ENCODE measurements at regions not wholly inside any gene's neighbourhood (a gene's known extent, or its start where the extent isn't known, plus 50 kb on each side); places are given as distances from the start of the nearest gene placed in this dataset.
"Not testable (repeated sequence)": the region's sequence is repeated elsewhere in the genome, so short reads cannot be mapped to it uniquely, and the experiment has no call there.

DNA sequence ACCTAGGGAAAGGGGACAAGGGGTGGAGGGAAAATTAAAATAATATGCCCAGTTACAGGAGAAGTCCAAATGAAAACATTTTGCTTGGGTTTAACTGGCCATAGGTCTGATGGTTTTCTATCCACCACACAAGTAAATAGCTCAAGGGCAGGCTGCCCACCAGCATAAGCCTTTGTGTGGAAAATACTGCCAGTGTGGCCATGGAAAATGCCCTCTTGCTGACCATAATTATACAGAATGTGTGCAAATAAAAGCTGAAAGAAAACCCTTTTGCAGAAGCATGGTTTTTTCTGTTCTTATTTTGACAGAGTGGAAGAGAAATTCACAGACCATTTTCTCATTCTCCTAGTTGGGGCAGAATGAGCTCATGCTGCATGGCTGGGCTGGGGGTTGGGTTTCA lies 111.3 kb upstream of the SIX2 start:
- H3K4me3 ChIP-seq (ENCODE audit: low read depth, low read length), result no peak overlapping the region

DNA sequence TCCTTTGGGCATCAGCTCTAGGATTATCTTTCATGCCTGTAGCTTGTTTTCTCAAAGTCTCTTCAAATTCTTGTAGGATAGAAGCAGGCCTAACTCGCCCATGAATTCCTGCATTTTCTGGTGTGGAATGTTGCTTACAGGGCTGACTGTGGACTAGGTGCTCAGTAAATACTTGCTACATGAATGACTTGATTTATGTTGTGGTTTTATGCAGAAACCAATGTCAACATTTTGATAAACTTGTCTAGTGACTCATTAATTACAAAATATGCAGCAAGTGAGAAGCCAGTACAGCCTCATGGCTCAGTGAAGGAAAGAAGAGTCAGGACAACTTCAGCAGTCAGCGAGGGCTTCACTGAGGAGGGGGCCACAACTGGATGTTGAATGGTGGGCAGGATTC lies 110.6 kb upstream of the SIX2 start:
- no peak overlapping the region for H3K4me3 ChIP-seq (ENCODE audit: low read depth, low read length)

DNA sequence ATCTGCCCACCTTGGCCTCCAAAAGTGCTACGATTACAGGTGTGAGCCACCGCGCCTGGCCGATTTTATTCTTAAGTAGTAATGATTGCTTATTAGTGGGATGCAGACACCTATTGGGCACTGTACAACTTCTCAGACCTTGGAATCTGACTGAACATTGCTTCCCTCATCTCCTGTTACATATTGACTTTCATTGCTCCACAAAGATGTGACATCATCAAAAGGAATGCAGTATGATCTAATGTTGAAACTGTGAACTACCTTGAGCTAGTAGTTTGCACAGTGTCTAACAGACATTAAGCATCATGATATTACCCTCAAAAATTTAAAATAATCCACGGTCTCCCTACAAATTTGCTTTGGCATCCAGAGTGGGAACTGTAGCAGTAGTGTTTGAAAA lies 109.8 kb upstream of the SIX2 start:
- no peak overlapping the region for H3K4me3 ChIP-seq (ENCODE audit: low read depth, low read length)

DNA sequence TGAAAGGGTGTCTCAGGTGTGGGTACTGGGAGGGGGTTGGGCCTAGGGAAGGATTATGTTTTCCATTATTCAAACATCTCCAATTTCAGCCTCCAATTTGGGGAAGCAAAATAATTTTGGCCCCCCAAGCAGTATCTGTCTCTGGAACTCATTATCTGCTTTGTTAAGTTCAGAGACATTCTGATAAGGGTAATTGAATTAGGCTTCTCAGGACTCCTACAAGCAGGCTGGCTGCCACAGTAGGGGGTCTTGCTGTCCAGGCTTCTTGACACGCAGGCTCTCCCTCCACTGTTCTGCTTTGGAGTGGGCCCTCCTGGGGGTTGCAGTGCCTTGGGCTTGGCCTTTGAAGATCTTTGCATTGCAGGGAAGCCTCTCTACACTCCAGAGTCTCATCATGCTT lies 108.1 kb upstream of the SIX2 start:
- H3K4me3 ChIP-seq (ENCODE audit: low read depth, low read length), result no peak overlapping the region

DNA sequence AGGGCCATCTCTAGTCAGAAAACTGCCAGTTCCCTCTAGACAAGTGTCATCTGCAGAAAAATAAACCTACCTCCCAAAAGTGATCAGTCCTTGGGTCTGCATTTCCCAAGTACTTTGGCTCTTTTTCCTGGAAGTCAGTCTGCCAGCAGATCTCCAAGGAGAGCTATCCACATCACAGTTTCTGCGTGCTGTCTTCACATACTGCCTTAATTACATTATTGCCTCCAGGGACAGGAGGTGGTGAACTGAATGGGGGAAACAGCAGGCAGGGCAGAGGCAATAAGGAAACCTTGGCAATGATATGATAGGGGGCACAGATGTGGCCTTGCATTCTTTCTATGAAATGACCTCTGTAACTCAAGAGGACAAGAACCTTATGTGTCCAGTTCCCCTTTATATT lies 105.9 kb upstream of the SIX2 start:
- H3K4me3 ChIP-seq (ENCODE audit: low read depth, low read length), result no peak overlapping the region

DNA sequence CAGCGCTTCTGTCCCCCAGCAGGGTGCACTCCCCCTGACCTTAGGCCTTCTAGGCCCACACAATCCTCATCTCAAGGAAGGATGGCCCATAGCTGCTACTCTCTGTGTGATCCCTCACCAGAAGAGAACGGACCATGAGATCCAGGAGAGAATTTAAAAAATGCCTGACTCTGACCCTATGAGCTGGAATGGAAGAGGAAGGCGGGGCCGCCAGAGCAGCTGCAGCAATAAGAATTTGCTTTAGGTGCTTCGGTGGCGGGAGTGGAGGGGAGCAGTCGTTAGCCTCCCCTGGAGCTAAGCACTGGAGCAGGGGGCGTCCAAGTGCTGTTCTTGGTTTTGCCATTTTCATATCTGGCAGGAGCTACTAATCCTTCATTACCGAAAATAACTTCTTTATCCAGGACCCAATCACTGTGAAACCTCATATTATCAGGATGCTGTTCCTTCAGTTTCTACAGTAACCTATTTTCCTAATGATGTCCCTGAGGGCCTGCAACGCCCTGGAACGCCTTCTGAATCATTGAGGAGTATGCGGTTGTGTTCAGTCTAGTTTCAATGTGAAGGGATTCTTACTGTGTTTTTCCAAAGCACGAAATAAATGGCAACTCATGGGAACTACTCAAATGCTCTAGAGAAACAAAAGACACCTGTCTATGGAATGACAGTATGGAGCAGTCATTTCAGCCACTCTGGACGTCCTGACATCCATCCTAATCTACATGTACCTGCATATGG lies 105.1 kb upstream of the SIX2 start:
- no peak overlapping the region for H3K4me3 ChIP-seq (ENCODE audit: low read depth, low read length)

DNA sequence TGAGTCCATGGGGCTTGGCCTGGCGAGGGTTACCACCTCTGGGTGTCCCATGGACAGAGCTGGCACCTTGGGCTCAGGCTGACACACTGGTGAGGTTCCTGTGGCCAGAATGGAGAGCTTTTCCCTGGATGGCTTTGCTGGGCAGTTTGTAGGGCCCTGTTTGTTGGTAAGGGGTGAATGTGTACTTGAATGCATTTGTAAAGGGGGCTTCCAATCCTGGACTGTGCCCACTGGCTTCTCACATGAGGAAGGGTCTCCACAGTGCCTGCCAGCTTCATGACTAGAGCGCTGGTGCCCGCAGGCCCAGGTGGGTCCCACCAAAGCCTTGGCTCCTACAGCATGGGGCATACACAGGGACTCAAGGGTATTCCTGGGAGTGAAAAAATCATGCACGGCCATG lies 103.5 kb upstream of the SIX2 start:
- H3K4me3 ChIP-seq (ENCODE audit: low read depth, low read length), result no peak overlapping the region

DNA sequence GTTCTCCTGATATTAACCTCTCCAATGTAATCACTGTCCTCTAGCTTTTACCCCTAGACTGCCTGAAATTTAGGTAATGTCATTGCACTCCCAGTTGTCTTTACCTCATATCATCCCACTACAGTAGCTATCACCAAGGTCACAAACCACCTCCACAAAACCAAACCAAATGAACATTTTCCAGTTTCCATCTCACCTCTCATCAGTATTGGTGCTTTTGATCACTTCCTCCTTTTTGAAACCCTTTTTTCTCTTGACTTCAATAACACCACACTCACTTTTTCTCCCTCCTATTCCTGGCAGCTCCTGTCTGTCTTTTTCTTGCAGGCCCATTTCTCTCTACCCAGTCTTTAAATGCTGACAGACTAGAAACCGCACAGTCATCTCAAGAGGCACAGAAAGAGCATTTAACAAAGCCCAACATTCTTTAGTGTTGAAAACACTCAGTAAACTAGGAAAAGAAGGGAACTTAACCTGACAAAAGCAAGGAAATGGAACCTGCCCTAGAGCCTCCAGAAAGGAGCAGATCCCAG lies 95.9 kb upstream of the SIX2 start:
- no peak overlapping the region for H3K4me3 ChIP-seq (ENCODE audit: low read depth, low read length)

DNA sequence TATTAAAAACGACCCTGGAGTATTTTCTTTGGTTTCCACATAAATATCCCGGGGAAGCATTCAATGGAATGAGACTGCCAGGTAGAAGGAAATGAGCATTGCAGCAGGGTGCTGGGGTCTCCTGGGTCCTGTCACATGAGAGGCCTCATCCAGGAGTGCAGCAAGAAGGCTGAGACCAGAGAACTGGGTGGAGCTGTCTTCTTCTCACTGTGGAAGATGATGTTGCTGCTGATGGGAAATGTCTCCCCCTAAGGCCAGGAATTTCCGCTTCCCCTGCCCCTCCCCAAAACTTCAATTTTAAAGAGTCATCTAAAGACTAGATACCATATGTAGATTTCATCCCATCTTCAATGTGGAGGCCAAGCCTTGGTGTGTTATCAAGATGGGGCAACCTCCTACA lies 95.2 kb upstream of the SIX2 start:
- no peak overlapping the region for H3K4me3 ChIP-seq (ENCODE audit: low read depth, low read length)

DNA sequence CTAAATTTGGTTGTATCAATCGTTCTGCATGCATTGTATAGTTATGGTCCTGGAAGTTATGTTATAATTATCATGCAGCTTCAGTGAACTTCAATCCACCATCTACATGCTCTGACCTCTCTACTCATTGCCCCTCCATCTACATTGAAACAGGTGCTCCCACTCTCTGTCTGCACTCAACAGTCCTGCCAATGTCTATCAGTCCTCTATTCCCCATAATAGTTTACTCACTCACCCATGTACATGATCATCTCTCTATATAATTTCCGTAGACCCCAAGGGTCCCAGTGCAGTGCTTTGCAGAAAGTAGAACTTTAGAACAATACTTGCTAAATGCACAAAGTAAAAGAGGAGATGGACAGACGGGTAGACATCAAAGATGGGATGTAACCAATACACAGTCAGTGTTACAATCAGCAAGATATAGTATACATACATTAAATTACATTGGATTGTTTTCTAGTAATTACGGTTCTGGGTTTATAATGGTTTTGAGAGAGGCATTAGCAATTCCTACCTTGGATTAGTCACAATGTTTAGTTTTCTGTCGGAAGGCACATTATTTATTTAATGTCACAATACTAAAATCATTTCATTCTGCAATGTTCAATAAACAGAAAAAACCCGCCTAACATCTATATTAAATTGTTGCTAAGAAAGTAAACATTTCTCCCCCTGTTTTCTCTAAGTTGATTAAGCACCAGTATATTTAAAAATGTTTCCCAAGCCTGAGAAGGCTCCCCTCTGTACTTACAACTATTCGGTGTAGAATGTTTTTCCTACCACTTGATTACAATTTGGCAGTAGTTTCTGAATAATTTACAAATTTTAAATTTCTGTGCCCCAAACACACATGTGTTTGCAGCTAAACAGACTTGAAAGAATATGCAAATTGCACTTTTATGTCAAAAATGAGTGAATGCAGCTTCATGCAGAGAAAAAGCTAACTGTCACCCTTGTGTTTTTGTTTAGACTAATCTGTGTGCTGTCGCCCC lies 94.4 kb upstream of the SIX2 start:
- H3K4me3 ChIP-seq (ENCODE audit: low read depth, low read length), result no peak overlapping the region

DNA sequence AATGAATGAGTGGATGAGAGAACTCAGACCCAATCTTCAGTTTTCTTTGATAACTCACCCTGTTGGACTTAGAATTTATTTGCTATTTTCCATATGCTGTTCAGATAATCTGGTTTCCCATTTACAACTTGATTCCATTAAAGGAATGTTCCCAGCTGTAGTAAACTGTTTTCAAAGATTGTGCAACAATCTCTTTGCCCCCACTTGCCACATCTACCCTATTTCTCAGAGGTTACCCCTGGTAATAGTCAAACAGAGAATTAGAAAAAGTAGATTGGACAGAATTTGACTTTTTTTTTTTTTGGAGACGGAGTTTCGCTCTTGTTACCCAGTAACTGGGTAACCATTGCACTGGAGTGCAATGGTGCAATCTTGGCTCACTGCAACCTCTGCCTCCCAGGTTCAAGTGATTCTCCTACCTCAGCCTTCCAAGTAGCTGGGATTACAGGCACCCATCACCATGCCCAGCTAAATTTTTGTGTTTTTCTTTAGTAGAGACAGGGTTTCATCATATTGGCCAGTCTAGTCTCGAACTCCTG lies 93.4 kb upstream of the SIX2 start:
- H3K4me3 ChIP-seq (ENCODE audit: low read depth, low read length), result no peak overlapping the region

DNA sequence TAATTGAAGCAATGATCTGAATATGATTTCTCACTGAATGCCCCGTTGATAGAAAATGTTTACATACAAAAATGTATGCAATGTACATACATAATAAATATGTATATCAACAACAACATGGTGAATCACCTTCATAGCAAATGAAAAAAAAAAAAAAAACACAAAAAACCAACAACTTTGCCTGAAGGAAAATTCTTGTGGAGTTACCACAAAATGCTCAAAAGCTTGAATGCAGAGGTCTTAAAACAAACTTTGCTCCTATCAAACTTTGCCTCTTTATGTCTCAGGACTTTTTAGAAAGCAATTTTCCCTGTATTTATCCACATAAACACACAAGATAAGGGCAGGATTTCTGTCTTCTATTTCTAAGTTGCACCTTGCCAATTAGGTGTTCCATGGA lies 92.9 kb upstream of the SIX2 start:
- no peak overlapping the region for H3K4me3 ChIP-seq (ENCODE audit: low read depth, low read length)

DNA sequence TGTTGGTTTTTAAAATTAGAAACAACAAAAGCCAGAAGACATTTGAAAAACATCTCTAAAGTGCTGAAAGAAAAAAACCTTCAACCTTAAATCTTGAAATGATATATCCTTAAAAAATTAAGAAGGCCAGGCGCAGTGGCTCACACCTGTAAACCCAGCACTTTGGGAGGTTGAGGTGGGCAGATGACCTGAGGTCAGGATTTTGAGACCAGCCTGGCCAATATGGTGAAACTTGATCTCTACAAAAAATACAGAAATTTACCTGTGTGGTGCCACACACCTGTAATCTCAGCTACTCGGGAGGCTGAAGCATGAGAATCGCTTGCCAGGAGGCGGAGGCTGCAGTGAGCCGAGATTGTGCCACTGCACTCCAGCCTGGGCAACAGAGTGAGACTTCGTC lies 87.7 kb upstream of the SIX2 start:
- H3K4me3 ChIP-seq (ENCODE audit: low read depth, low read length), result no peak overlapping the region

DNA sequence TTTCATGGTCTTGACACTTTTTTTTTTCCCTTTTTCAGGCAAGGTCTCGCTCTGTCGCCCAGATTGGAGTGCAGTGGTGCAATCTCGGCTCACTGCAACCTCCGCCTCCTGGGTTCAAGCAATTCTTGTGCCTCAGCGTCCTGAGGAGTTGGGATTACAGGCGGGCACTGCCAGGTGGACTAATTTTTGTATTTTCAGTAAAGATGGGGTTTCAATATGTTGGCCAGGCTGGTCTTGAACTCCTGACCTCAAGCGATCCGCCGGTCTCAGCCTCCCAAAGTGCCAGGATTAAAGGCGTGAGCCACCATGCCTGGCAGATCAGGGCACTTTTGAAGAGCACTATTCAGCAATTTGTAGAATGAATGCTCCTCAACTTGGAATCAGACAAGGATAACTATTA lies 86.8 kb upstream of the SIX2 start:
- H3K4me3 ChIP-seq (ENCODE audit: low read depth, low read length), result not testable (repeated sequence)

DNA sequence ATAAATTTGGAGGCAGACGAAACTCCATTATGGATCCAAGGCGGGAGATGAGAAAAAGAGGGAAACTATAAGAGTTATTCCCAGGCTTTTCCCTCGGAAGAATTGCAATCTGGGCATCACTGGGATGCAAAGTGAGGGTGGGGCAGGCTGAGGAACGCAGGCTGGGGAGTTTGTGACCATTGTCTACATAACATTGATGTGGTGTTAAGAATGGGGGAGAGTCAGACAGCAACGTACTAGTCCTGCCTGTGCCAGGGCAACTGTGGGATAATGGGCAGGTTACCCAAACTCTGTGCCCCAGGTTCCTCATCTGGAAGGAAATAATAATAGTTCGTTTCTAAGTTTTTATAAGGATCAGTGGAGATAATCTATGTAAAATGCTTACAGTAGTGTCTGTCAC lies 84.4 kb upstream of the SIX2 start:
- no peak overlapping the region for H3K4me3 ChIP-seq (ENCODE audit: low read depth, low read length)

DNA sequence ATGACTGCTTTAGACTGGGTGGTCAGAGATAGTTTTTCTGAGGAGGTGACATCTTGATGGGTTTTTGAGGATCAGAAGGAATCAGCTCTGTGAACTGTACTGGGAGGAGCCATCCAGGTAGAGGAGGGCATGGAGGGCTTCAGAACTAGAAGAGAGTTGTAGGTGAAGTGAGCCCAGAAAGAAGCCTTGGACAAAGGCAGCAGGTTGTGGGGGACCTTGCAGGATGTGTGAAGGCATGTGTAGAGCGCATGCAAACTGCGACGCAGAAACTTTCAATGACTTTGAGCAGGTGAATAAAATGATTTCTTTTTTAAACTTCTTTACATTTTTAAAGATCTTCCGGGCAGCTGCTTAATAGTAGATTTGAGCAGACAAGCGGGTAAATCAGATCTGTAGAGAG lies 83.9 kb upstream of the SIX2 start:
- no peak overlapping the region for H3K4me3 ChIP-seq (ENCODE audit: low read depth, low read length)

DNA sequence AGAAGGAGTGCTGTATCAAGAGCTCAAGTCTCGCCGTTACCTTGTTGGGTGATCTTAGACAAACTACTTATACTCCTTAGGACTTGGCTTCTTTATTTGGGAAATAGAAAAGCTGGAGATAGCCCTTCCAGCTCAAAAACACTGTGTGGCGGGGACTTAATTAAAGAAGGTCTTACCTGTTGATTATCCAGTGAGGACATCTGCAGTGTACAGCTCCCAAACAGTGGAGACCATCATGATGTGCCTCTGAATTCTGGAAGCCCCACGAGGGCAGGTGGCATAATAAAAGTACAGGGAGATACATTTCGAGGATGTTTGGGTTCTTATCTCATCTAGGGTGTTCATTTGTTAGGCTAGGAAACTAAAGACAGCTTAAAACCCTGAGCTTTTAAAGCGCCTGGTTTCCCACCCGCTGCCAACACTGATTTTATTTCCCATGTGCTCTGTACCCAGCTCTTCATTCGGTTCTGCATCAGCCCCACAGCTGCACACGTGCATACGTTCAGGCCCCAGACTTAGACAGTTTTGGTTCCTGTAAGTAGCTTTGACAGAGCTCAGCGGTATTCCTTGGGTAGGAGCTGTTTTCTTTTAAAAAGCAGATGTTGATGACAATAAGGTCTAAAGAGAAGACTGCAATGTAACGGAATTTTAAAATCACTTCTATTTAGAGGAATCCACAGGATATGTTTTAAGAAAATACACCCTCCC lies 80.5 kb upstream of the SIX2 start:
- no peak overlapping the region for H3K4me3 ChIP-seq (ENCODE audit: low read depth, low read length)

DNA sequence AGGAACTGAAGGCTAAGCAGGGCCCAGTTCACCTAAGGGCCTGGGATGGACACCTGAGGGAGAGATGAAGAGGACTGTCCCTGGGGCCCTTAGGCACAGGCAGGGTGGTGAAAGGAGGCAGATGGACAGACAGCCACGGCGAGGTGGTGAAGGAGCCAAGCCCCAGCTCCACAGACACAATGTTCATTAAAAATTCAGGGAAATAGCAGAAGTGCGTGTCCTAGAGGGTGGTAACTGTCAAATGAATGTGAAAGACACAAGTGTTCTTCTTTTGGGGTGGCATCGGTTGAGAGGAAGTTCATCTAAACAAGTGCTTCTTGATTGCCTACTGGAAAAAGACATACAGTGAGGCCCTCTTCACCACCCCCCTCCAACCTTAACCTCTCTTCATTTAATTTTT lies 76.2 kb upstream of the SIX2 start:
- H3K4me3 ChIP-seq (ENCODE audit: low read depth, low read length), result no peak overlapping the region

DNA sequence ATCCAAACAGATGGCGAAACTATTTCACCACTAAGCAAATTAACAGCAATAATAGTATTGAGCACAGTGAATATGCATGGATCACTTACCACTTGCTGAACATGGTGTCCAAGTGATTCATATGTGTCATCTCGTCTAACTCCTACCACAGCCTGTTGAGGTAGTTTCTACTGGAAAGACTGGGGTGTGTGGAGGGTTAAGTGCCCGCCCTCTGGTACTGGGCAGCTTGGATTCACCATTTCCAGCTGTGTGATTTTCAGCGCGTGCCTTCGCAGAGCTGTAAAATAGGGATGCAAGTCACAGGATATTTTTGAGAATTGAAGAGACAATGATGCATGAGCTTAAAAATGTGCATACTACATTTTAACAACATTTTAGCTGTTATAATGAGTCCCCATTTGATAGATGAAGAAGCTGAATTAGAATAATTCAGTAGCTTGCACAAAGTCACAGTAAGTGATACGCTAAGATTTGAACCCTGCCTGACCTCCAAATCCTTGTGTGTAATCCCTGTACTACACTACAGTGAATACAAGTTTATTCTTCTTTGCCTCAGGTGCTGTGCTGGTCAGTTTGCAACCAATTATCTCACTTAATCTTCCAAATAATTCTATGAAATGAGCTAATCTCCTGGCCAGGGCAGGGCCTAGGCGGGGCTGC lies 75.2 kb upstream of the SIX2 start:
- no peak overlapping the region for H3K4me3 ChIP-seq (ENCODE audit: low read depth, low read length)

DNA sequence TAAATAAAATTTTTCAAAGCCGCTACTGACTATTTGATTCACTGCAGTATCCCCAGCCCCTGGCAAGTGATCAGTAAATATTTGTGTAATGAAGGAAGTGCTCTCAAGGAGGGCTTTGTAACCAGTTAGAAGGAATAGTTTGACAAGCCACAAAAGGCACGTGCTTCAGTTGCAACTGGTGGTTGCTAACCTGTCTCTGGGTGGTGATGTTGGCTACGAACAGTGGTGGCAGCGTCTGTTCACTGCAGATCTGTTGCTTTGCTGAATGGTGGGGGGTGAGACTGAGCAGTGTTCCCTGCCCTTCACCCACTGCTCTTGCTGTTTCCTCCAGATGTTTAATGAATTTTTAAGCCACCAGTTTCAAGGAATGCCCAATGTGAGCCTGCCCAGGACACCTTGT lies 73.9 kb upstream of the SIX2 start:
- no peak overlapping the region for H3K4me3 ChIP-seq (ENCODE audit: low read depth, low read length)

DNA sequence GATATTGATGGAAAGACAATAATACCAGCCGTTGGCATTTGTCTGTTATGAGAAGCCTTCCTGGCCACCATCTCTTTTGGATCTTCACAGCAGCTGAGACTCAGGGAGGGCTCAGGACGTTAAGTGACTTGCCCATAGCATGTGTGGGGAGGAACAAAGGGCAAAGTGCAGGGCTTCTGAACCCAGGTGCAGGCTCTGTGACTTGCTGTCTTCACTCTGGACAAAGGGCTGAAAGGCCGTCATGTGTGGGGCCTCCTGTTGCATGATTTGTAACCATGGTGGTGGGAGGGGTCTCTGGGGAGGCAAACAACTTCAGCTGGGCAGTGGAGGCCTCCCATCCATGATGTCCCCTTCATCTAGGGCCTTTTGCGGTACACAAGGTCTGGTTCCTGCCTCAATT lies 65.5 kb upstream of the SIX2 start:
- no peak overlapping the region for H3K4me3 ChIP-seq (ENCODE audit: low read depth, low read length)
